ENCODE measurements at regions not wholly inside any gene's neighbourhood (a gene's known extent, or its start where the extent isn't known, plus 50 kb on each side); places are given as distances from the start of the nearest gene placed in this dataset.

DNA sequence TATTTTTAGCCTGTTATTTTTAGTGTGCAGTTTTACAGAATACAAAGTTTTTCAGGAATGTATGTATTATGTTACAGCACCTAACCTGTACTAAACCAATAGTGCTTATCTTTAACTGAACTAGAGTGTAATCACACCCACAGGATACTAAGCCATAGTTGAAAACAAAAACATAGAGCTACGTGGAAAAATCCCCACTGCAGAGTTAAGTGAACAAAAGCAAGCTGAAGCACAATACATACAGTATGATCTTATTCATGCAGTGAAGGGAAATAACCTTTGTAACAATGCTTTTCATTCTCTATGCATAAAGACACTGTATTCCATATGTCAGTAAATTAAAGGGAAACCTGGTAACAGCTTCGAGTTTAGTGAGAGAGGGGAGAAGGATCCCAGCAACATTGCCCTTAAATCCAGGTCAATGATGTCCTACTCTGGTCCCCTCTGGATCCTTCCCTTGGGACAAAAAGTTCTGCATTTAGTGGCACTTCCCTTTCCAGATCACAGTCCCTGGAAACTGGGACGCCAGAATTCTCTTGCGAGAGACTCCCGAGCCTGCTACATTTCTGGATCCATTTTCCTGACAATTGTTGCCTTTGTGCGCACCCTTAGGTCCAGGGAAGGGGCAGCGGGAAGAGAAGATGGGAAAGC, 121.3 kb upstream of the CCND2 start:
- TF ChIP-seq, protein P1, sequence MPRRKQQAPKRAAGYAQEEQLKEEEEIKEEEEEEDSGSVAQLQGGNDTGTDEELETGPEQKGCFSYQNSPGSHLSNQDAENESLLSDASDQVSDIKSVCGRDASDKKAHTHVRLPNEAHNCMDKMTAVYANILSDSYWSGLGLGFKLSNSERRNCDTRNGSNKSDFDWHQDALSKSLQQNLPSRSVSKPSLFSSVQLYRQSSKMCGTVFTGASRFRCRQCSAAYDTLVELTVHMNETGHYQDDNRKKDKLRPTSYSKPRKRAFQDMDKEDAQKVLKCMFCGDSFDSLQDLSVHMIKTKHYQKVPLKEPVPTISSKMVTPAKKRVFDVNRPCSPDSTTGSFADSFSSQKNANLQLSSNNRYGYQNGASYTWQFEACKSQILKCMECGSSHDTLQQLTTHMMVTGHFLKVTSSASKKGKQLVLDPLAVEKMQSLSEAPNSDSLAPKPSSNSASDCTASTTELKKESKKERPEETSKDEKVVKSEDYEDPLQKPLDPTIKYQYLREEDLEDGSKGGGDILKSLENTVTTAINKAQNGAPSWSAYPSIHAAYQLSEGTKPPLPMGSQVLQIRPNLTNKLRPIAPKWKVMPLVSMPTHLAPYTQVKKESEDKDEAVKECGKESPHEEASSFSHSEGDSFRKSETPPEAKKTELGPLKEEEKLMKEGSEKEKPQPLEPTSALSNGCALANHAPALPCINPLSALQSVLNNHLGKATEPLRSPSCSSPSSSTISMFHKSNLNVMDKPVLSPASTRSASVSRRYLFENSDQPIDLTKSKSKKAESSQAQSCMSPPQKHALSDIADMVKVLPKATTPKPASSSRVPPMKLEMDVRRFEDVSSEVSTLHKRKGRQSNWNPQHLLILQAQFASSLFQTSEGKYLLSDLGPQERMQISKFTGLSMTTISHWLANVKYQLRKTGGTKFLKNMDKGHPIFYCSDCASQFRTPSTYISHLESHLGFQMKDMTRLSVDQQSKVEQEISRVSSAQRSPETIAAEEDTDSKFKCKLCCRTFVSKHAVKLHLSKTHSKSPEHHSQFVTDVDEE (CRISPR knock-in tag; IDR thresholded peaks at IDR 0.05), result no peak
- TF ChIP-seq ZFP30 (CRISPR knock-in tag; IDR thresholded peaks at IDR 0.05) (no peak), CSDC2 (CRISPR knock-in tag; IDR thresholded peaks at IDR 0.05) (no peak), ZNF565 (CRISPR knock-in tag; conservative IDR thresholded peaks at IDR 0.05; ENCODE audit: low read depth) (no peak), SNAI2 (CRISPR knock-in tag; IDR thresholded peaks at IDR 0.05) (no peak), ARNTL (CRISPR knock-in tag; IDR thresholded peaks at IDR 0.05; ENCODE audit: borderline replicate concordance, low read depth) (no peak)
- TF ChIP-seq, protein P2, sequence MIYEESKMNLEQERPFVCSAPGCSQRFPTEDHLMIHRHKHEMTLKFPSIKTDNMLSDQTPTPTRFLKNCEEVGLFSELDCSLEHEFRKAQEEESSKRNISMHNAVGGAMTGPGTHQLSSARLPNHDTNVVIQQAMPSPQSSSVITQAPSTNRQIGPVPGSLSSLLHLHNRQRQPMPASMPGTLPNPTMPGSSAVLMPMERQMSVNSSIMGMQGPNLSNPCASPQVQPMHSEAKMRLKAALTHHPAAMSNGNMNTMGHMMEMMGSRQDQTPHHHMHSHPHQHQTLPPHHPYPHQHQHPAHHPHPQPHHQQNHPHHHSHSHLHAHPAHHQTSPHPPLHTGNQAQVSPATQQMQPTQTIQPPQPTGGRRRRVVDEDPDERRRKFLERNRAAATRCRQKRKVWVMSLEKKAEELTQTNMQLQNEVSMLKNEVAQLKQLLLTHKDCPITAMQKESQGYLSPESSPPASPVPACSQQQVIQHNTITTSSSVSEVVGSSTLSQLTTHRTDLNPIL (CRISPR knock-in tag; IDR thresholded peaks at IDR 0.05; ENCODE audit: low read depth), result no peak
